HEK293T (cell line): ENCODE measurements at regions not wholly inside any gene's neighbourhood (a gene's known extent, or its start where the extent isn't known, plus 50 kb on each side); places are given as distances from the start of the nearest gene placed in this dataset.

Source experiments
- CTCF ChIA-PET: fragments of 350-600 bp; formaldehyde crosslinking; extraction: SDS; loops from one replicate; lab custom pipeline; 2021; ENCODE audit warnings: antibody characterized with exemption, inconsistent platforms; lab: Yijun Ruan, JAX
- POLR2A ChIA-PET: fragments of 350-600 bp; formaldehyde crosslinking; extraction: SDS; loops from one replicate; lab custom pipeline; 2020; ENCODE audit warnings: antibody characterized with exemption, inconsistent platforms; lab: Yijun Ruan, JAX
- DNase-seq: peaks from one replicate; pipeline ENCODE4 v3.0.0; 2012; ENCODE audit warnings: mixed read lengths; ENCODE audit errors: extremely low spot score
- ARNT ChIP-seq: fragments of 450-650 bp; IDR thresholded peaks from 2 replicates; pipeline ENCODE4 v1.6.1; 2017; ENCODE audit warnings: mild to moderate bottlenecking
- BHLHE40 ChIP-seq: fragments of 450-650 bp; IDR thresholded peaks from 2 replicates; pipeline ENCODE4 v1.6.1; 2016; ENCODE audit warnings: mild to moderate bottlenecking, moderate library complexity, borderline replicate concordance
- CTBP1 ChIP-seq: fragments of 450-650 bp; IDR thresholded peaks from 2 replicates; pipeline ENCODE4 v1.6.1; 2016; ENCODE audit warnings: borderline replicate concordance
- ELF4 ChIP-seq: fragments of 450-650 bp; IDR thresholded peaks from 2 replicates; pipeline ENCODE4 v1.6.1; 2017; ENCODE audit warnings: antibody characterized with exemption
- FOXA1 ChIP-seq: fragments of 450-650 bp; IDR thresholded peaks from 2 replicates; pipeline ENCODE4 v1.6.1; 2016; ENCODE audit warnings: mild to moderate bottlenecking
- FOXK2 ChIP-seq: fragments of 450-650 bp; IDR thresholded peaks from 2 replicates; pipeline ENCODE4 v1.6.1; 2016; ENCODE audit warnings: mild to moderate bottlenecking
- FOXM1 ChIP-seq: fragments of 450-650 bp; IDR thresholded peaks from 2 replicates; pipeline ENCODE4 v1.6.1; 2017; ENCODE audit warnings: mild to moderate bottlenecking, borderline replicate concordance
- HDGF ChIP-seq: fragments of 450-650 bp; IDR thresholded peaks from 2 replicates; pipeline ENCODE4 v1.6.1; 2017; ENCODE audit warnings: antibody characterized with exemption, borderline replicate concordance
- L3MBTL2 ChIP-seq: fragments of 450-650 bp; conservative IDR thresholded peaks from 2 replicates; pipeline ENCODE4 v1.6.1; 2016; ENCODE audit warnings: mild to moderate bottlenecking
- LEF1 ChIP-seq: fragments of 450-650 bp; IDR thresholded peaks from 2 replicates; pipeline ENCODE4 v1.6.1; 2017; ENCODE audit warnings: mild to moderate bottlenecking, borderline replicate concordance
- NFRKB ChIP-seq: fragments of 450-650 bp; IDR thresholded peaks from 2 replicates; pipeline ENCODE4 v1.6.1; 2016; ENCODE audit warnings: mild to moderate bottlenecking, moderate library complexity
- SP1 ChIP-seq: fragments of 450-650 bp; IDR thresholded peaks from 2 replicates; pipeline ENCODE4 v1.6.1; 2017
- SUZ12 ChIP-seq: fragments of 450-650 bp; IDR thresholded peaks from 2 replicates; pipeline ENCODE4 v1.6.1; 2016; ENCODE audit warnings: mild to moderate bottlenecking
- TARDBP ChIP-seq: fragments of 450-650 bp; IDR thresholded peaks from 2 replicates; pipeline ENCODE4 v1.6.1; 2016
- ZNF384 ChIP-seq: fragments of 450-650 bp; IDR thresholded peaks from 2 replicates; pipeline ENCODE4 v1.6.1; 2016
- TF ChIP-seq, protein P1 (sequence below): fragments of 450-650 bp; IDR thresholded peaks from 2 replicates; pipeline ENCODE4 v1.6.1; 2016

DNA sequence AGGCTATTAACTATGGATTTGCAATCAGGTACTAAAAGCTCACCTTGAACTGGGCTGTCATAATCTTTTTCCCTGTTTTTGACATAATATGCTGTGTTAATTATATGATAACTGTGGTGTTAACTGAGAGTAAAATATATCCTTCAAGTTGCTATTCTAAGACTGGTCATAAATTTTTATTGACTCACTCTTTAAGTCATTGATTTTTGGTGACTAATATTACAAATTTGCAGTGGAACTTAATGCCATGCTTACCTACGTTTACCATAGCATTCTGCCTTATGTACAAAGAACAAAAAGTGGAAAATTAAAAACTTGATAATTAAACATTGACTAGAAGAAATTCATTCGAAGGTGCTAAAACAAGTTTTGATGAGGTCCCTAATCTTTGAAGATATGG, 872.4 kb downstream of the BRINP3 start:
- POLR2A ChIA-PET, result no interaction called here
- DNase-seq, result no peak
- CTCF ChIA-PET, result no interaction called here
- TF ChIP-seq ARNT (no peak), ELF4 (no peak), TARDBP (no peak), L3MBTL2 (no peak), BHLHE40 (no peak), CTBP1 (no peak)

DNA sequence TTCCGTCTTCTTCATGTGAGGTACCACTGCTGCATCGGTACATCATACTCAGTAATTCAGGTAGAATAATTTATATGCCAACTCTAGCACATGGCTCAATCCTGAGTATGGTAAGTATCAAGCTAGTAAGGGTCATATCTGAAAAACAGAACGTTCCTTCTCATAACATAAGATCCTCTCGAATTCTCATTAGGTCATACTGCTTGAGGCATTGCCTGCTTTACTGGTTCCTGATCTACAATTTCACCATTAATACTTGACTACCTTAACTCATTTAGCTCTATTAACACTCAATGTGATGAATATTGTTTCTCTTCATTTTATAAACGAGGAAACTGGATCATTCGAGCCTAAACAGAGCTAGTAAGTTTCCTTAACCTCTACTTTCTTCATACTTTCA, 871.6 kb downstream of the BRINP3 start:
- CTCF ChIA-PET, result no interaction called here
- POLR2A ChIA-PET, result no interaction called here

GRCh38 chr1:189606795-189607476, 870.7 kb downstream of the BRINP3 start:
- DNase-seq, result no peak
- no peak for TF ChIP-seq ARNT
- TF ChIP-seq ELF4, result no peak
- TF ChIP-seq, protein P1, sequence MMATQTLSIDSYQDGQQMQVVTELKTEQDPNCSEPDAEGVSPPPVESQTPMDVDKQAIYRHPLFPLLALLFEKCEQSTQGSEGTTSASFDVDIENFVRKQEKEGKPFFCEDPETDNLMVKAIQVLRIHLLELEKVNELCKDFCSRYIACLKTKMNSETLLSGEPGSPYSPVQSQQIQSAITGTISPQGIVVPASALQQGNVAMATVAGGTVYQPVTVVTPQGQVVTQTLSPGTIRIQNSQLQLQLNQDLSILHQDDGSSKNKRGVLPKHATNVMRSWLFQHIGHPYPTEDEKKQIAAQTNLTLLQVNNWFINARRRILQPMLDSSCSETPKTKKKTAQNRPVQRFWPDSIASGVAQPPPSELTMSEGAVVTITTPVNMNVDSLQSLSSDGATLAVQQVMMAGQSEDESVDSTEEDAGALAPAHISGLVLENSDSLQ, result no peak
- TF ChIP-seq HDGF, result no peak
- TF ChIP-seq CTBP1, result no peak
- TF ChIP-seq FOXM1, result no peak
- TF ChIP-seq FOXK2, result no peak
- no peak for TF ChIP-seq NFRKB
- no peak for TF ChIP-seq SP1
- no peak for TF ChIP-seq TARDBP
- TF ChIP-seq LEF1, result no peak
- no peak for TF ChIP-seq FOXA1
- no peak for TF ChIP-seq ZNF384
- TF ChIP-seq L3MBTL2, result no peak
- no peak for TF ChIP-seq BHLHE40
- no peak for TF ChIP-seq SUZ12
- ChIA-PET POLR2A (no interaction called here), CTCF (no interaction called here)

More for the DNA sequence above, 871.6 kb downstream of the BRINP3 start:
- TF ChIP-seq FOXM1, result no peak
- TF ChIP-seq HDGF, result no peak
- TF ChIP-seq ELF4, result no peak
- TF ChIP-seq L3MBTL2, result no peak
- TF ChIP-seq TARDBP, result no peak
- TF ChIP-seq ARNT, result no peak
- no peak for TF ChIP-seq SP1
- no peak for TF ChIP-seq FOXK2
- TF ChIP-seq NFRKB, result no peak
- no peak for DNase-seq

- ChIA-PET CTCF (no interaction called here), POLR2A (no interaction called here)
- no peak for TF ChIP-seq LEF1
- DNase-seq, result no peak
These were observed 870.1 kb downstream of the BRINP3 start for GRCh38 chr1:189607477-189608096.

- ChIA-PET POLR2A (no interaction called here), CTCF (no interaction called here)
- DNase-seq, result no peak
- no peak for TF ChIP-seq SUZ12
- TF ChIP-seq FOXK2, result no peak
- TF ChIP-seq CTBP1, result no peak
- TF ChIP-seq HDGF, result no peak
- TF ChIP-seq ARNT, result no peak
- no peak for TF ChIP-seq ZNF384
- no peak for TF ChIP-seq SP1
- no peak for TF ChIP-seq L3MBTL2
- no peak for TF ChIP-seq LEF1
- no peak for TF ChIP-seq FOXM1
- TF ChIP-seq, protein P1, result no peak
- TF ChIP-seq ELF4, result no peak
- TF ChIP-seq FOXA1, result no peak
These were observed 868.5 kb downstream of the BRINP3 start for GRCh38 chr1:189609167-189609566.

- POLR2A ChIA-PET, result no interaction called here
- DNase-seq, result no peak
- no peak for TF ChIP-seq FOXA1
- TF ChIP-seq LEF1, result no peak
- TF ChIP-seq SP1, result no peak
- TF ChIP-seq SUZ12, result no peak
- TF ChIP-seq BHLHE40, result no peak
- TF ChIP-seq ZNF384, result no peak
- TF ChIP-seq L3MBTL2, result no peak
- no peak for TF ChIP-seq ARNT
- TF ChIP-seq TARDBP, result no peak
- no peak for TF ChIP-seq ELF4
- no peak for TF ChIP-seq FOXM1
- no peak for TF ChIP-seq CTBP1
- no peak for TF ChIP-seq FOXK2
- TF ChIP-seq HDGF, result no peak
- no peak for TF ChIP-seq NFRKB
- TF ChIP-seq, protein P1, result no peak
- CTCF ChIA-PET, result no interaction called here
These were observed 860.8 kb downstream of the BRINP3 start for GRCh38 chr1:189616893-189617292.
